ENCODE measurements at regions not wholly inside any gene's neighbourhood (a gene's known extent, or its start where the extent isn't known, plus 50 kb on each side); places are given as distances from the start of the nearest gene placed in this dataset.
"Not testable (repeated sequence)": the region's sequence is repeated elsewhere in the genome, so short reads cannot be mapped to it uniquely, and the experiment has no call there.

GRCh38 chr5:50343715-50344114 lies 97.4 kb downstream of the EMB start:
- DNase-seq = no peak

- DNase-seq = no peak
These were observed 100.3 kb downstream of the EMB start for GRCh38 chr5:50340757-50341156.

- not testable (repeated sequence) for DNase-seq
These were observed 110.5 kb downstream of the EMB start for GRCh38 chr5:50330633-50331032.

DNA sequence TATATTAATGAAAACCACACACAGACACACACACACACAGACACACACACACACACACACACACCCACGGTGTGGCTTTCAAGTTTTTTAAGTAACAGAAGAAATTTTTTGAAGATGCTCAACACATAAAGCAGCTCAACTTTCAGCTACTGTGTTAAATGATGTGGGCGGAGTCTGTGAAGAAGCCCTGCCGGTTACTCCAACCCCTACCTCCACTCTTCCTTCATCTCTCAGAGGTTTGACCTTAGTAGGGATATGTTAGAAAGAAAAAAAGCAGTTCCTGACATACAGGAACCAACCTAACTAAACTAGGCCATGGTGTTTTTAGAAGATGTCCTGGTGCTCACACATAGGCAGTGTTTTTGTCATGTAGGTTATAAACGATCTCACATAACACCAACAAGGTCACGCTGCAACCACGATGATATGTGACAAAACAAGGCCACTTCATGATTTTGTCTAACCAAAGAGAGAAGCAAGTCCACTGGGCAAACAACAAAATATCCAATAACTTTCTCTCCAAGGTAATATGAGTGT lies 112.8 kb downstream of the EMB start:
- DNase-seq = no peak

DNA sequence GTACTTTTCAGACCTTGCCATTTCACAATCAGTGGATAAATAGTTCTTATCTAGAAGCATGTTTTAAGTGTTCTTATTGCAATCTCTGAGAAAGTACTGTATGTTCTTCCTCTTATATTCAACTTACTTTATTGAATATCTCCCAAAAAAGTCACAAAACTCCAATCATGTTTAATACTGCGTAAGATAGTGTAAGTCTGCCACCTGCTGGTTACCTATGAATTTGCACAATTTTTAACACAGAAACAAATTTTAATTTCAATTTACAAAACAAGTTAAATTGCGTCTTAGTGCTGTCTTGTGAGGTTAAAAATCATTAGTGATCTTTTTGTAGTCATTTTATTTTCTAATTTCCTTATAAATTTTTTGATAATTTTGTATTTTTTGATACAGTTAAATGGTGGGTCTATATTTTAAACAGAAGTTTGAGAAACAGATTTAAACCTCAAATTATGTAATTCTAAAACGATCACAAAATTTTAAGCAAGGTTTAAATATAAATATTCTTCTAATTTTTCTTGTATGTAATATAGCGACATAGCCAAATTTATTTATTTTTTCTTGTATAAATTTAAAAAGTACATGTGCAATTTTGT lies 115.8 kb downstream of the EMB start:
- DNase-seq = peak; percentile 16

- no peak for DNase-seq
These were observed 120.8 kb downstream of the EMB start for GRCh38 chr5:50320131-50320749.

GRCh38 chr5:50318220-50318619 lies 122.9 kb downstream of the EMB start:
- no peak for DNase-seq

- DNase-seq = not testable (repeated sequence)
These were observed 134.6 kb downstream of the EMB start for GRCh38 chr5:50306488-50306887.

DNA sequence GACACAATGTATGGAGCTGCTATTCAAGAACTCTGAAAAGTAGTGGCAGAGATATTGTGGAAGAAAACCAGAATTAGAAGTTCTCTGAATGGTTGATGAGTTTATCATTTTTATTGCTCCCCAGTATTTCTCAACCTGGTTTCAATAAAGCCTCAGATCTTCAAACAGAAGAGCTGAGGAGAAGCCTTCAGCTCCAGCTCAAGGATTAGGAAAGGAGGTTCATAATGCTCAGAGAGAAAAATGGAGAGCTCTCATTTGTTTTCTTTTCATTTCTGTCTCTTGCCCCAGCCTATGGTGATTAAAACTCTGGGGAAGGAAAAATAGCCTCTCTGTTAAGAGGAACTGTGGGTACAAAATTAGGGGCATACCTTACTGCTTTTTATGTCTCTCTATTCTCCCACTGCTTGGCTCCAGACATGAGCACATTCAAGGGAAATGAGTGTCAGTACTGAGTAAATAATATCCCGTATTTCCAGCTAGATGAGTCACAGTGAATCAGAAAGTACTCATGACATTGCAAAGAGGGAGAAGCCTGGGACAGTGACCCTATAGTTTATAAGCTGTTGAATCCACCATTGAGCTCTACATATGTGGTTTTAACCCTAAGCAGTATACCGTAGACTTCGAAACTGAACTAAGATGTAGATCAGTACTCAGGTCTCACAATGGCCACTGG lies 138.1 kb downstream of the EMB start:
- peak; percentile 66 for DNase-seq

- DNase-seq = no peak
These were observed 139.3 kb downstream of the EMB start for GRCh38 chr5:50301756-50302155.

DNA sequence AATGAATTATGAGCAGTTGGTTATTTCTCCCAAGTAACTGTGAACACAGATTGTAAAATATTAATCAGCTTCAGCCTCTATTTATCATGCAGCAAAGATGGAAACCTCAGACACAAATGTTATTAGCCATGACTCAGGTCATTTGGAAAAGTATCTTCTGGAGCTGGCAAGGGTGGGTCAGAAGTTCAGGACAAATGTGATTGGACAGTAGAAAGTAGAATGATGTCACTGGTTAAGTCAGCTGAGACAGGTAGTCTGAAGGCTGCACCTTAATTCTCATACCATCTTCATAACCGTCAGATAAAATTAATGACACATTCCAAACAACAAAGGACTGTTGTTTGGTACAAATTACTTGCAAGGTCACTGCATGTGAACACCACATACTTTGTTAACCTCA lies 140.2 kb downstream of the EMB start:
- no peak for DNase-seq

DNA sequence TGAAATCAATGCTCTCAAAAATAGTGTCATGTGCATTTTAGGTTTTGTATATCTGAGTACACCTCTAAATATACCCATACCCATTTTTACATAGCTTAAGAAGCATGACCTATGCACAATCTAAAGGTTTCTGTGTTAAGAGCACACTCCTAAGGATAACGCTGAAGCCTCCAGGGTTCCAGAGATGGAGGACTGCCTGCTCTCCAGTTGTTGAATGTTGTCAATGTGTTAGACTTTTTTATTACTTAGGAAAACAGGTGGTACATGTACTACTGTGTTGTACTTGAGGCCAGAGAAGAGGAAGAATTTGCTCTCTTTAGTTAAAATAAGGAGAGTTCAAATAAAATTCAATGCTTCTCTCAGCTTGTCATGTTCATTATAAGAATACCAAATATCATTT lies 141.2 kb downstream of the EMB start:
- DNase-seq = no peak

- no peak for DNase-seq
These were observed 148.2 kb downstream of the EMB start for GRCh38 chr5:50292735-50293394.

DNA sequence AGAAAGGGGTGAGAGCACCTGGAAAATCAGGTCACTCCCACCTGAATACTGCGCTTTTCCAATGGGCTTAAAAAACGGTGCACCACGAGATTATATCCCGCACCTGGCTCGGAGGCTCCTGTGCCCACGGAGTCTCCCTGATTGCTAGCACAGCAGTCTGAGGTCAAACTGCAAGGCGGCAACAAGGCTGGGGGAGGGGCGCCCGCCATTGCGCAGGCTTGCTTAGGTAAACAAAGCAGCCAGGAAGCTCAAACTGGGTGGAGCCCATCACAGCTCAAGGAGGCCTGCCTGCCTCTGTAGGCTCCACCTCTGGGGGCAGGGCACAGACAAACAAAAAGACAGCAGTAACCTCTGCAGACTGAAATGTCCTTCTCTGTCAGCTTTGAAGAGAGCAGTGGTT lies 160.6 kb downstream of the EMB start:
- not testable (repeated sequence) for DNase-seq

Measured in EL (cell line).